GM12865 (cell line): ENCODE measurements at regions not wholly inside any gene's neighbourhood (a gene's known extent, or its start where the extent isn't known, plus 50 kb on each side); places are given as distances from the start of the nearest gene placed in this dataset.

Source experiments
- DNase-seq: peaks from one replicate; pipeline ENCODE4 v3.0.0; 2010; ENCODE audit warnings: low read depth
- H3K4me3 ChIP-seq: 2 replicates; pipeline ENCODE4 v1.5.1; 2011; ENCODE audit warnings: mild to moderate bottlenecking, low read depth, low read length, control low read depth
- TF ChIP-seq, protein P1 (sequence below): IDR thresholded peaks from 2 replicates; pipeline ENCODE4 v1.5.1; 2011; ENCODE audit warnings: low read length, control low read depth, low read depth, inconsistent platforms; ENCODE audit not compliant: insufficient read depth; ENCODE audit errors: missing control alignments

DNA sequence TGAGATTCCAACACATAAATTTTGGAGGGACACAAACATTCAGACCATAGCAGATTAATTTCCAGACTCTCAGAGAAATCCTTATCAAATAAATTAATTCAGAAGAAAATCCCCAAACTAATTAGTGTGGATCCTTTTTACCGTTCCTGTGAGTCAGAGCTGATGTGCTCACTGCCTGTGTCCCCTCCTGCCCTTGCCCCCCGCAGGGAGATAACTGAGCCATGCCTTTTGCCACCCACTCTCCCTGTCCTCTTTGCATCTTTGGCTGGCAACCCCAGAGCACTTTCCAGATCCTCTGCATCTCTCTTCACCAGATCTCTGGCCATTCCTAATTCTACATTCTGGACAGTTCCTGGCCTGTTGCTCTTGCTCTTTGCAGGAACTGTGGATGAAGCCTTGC lies 135.4 kb upstream of the MAP1B start:
- TF ChIP-seq, protein P1, sequence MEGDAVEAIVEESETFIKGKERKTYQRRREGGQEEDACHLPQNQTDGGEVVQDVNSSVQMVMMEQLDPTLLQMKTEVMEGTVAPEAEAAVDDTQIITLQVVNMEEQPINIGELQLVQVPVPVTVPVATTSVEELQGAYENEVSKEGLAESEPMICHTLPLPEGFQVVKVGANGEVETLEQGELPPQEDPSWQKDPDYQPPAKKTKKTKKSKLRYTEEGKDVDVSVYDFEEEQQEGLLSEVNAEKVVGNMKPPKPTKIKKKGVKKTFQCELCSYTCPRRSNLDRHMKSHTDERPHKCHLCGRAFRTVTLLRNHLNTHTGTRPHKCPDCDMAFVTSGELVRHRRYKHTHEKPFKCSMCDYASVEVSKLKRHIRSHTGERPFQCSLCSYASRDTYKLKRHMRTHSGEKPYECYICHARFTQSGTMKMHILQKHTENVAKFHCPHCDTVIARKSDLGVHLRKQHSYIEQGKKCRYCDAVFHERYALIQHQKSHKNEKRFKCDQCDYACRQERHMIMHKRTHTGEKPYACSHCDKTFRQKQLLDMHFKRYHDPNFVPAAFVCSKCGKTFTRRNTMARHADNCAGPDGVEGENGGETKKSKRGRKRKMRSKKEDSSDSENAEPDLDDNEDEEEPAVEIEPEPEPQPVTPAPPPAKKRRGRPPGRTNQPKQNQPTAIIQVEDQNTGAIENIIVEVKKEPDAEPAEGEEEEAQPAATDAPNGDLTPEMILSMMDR = no peak
- DNase-seq = no peak
- no peak overlapping the region for H3K4me3 ChIP-seq

DNA sequence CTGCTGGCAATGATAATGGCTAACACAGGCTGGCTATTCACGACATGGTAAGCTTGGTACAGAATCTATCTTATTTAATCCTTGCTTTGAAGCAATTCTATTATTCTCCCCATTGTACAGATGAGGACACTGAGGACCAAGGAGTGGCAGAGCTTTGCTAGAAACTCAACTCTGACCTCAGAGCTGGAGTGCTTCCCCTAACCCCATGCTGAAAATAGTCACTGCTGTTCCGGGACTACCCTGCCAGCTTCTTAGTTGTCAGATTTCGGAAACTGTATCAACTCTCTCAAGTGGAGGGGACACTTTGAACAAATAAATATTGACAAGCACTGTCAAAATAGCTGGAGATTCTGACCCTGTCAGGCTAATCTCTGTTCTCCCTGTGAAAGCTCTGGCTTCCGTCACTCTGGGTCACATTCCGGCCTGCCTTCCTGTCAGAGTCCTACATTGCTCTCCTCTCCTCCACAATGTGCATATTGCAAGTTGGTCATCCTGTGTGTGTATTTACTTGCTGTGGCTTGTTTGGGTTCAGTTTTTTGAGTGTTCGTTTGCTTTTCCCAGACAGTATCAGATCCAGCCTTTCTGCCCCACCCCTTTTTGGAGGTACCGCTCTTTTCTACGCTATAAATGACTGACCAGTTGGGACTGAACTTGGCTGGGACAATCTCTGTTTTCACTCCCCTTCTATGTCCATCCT lies 134.3 kb upstream of the MAP1B start:
- no peak overlapping the region for H3K4me3 ChIP-seq
- TF ChIP-seq, protein P1 = no peak
- DNase-seq = no peak

DNA sequence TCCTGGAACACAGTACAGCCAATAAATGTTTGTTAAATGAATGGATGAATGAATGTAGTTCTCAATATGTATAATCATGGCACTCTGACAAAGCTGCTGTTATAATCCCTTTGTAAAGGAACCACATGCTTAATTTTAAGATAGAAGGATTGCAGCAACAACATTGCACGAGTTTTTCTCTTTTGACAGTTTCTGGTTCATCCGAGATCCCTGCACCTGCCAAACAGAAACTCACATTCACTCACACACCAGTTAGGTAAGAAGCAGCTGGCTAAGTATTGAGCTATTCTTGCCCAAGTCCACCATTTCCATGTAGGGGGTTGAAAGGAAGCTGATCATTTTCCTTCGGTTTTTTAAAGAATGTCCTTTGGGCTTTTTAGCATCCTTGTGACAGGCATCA lies 133.7 kb upstream of the MAP1B start:
- DNase-seq = no peak
- H3K4me3 ChIP-seq = no peak overlapping the region
- TF ChIP-seq, protein P1 = no peak

DNA sequence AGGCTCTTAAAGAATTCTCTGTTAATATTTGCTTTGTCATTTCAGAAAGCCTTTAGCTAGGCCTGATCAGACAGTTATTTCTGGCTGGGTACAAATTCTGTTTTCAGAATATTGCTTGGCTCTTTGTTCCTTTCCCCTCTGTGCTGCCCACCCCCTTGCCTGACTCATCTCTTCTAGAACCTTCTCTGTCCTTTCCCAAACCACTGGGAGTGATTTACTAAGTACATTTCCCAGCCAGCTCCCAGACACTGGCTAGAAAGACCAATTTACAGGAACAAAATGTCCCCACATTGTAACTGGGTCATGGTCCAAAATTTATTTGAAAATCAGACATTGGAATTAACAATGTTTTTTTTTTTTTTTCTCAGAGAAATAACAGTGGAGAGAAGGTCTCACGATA lies 133.1 kb upstream of the MAP1B start:
- DNase-seq = no peak
- no peak overlapping the region for H3K4me3 ChIP-seq
- TF ChIP-seq, protein P1 = no peak

DNA sequence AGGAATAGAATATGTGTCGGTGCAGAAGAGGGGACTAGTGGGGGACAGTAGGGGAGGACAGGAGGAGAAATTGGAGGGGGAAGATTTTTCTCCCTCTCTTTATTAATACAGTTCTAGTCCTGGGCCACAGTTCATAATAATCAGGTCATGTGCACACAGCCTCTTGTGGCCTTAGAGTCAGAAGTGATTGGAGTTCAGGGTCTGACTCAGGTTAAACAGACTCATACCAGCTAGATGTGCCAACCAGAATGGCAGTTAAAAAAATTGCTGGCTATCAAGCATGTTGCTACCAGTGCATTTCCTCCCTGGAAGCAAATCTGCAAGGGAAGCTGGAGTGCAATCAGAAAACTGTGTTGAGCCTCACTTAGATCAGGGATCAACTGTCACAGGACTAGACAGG lies 132.7 kb upstream of the MAP1B start:
- no peak overlapping the region for H3K4me3 ChIP-seq
- TF ChIP-seq, protein P1 = no peak
- DNase-seq = no peak

DNA sequence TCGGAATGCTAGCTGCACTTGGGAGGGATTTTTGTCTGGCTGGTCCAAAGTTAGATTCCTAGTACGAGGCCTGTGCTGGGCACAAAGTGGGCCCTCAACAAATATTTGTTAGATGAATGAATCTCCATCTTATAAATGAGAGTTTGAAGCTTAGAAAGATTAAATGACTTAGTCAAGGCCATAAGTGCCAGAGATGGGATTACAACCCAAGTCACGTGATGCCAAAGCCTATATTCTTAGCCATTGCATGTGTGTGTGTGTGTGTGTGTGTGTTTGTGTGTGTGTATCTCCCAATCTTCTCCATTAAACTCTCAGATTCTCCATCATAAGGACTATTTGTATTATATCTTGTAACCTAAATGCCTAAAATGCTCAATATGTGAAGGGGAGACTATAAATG lies 130.8 kb upstream of the MAP1B start:
- TF ChIP-seq, protein P1 = no peak
- no peak overlapping the region for H3K4me3 ChIP-seq
- no peak for DNase-seq

DNA sequence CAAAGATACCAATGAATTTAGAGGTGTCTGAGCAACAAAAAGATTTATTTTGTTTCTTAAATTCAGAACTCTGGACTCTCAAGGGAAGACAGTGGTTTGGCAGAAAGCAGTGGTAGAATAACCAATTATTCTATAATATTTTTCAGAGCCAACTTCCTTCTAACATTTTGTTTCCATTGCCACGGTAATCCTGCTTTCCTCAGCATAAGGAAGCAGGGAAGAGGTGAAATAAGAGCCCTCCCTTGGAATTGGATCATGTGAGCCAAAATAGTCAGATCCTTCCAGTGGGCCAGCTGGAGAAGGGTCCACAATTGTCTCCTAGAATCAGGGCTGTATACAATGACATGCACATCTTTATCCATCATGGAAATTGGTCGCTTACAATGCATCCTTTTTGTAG lies 130.0 kb upstream of the MAP1B start:
- no peak overlapping the region for H3K4me3 ChIP-seq
- DNase-seq = no peak
- TF ChIP-seq, protein P1 = no peak
